Bone marrow (tissue), 2 donors: ENCODE measurements at regions not wholly inside any gene's neighbourhood (a gene's known extent, or its start where the extent isn't known, plus 50 kb on each side); places are given as distances from the start of the nearest gene placed in this dataset.
"Not testable (repeated sequence)": the region's sequence is repeated elsewhere in the genome, so short reads cannot be mapped to it uniquely, and the experiment has no call there.

Experiments used
- DNase-seq, 2 donors: peaks; one replicate each; lab custom pipeline; 2025; lab: John Stamatoyannopoulos, UW

DNA sequence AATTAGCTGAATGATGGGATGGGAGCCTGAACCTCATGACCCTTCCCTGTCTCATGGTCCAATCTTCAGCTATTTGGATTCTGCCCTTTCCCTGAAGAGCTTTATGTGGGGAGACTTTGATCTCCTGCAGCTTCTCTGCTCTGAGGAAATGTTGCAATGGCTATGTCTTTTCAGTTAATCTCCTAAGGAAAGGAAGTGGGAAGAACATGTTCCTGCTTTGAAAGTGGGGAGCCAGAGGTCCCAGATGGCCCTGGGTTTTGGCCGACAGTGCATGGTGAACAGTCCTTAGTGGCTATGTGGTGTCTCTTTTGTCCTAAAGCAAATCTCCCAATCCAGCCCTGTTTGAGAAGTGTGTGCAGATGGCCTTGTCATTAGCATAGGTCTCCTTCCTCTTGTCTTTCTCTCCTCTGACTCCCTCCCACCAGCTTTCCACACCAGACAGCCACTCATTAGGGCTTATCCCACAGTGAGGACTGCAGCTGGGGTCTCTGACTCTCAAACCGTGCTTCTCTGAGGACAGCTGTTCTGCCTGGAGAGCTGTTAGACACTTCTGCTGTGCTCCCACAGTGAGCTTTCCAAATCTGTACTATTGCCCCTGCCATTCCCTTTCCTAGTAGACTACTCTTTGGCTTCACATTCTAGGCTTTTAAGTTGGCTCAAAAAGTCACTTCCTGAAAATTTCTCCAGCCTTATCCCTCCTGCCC lies 365.8 kb upstream of the UMPS start:
- no peak for DNase-seq

GRCh38 chr3:124366655-124367054 lies 363.6 kb upstream of the UMPS start:
- DNase-seq: not testable (repeated sequence)

DNA sequence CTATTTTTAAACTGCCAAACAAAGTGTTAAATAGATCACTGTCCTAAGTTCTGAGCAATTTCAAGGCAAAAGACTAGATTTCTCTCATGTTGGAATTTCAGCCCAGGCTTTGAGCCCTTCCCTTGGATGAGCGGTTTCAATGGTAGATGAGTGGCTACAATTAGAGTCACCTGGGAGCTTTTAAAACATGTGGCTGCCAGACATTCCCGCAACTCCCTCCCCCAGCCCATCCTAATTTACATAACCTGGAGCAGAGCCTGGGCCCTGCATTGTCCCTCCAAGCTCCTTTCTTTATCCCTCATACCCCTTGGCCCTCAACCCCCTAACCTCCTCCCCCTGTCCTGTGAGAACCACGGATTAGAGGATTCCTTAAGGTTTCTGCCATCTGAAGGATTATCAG lies 357.5 kb upstream of the UMPS start:
- DNase-seq: no peak

GRCh38 chr3:124373524-124373923 lies 356.7 kb upstream of the UMPS start:
- no peak for DNase-seq

DNA sequence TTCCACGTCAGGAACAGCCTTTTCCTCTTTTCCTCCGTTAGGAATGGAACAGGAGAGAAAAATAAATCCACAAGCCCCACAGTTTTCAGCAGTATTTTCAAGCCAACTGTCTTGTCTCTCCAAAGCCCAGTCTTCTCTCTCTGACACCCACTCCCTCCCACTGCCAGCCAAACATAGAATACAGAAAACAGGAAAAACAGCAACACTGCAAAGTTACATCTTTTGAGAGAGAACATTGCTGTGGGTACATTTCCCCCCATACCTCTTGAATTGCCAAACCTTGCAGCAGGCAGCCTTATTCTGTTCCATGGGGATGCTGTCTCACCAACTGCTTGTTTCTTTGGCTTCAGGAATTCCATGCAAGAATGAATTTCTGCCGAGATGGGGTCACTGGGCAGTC lies 355.7 kb upstream of the UMPS start:
- no peak for DNase-seq

DNA sequence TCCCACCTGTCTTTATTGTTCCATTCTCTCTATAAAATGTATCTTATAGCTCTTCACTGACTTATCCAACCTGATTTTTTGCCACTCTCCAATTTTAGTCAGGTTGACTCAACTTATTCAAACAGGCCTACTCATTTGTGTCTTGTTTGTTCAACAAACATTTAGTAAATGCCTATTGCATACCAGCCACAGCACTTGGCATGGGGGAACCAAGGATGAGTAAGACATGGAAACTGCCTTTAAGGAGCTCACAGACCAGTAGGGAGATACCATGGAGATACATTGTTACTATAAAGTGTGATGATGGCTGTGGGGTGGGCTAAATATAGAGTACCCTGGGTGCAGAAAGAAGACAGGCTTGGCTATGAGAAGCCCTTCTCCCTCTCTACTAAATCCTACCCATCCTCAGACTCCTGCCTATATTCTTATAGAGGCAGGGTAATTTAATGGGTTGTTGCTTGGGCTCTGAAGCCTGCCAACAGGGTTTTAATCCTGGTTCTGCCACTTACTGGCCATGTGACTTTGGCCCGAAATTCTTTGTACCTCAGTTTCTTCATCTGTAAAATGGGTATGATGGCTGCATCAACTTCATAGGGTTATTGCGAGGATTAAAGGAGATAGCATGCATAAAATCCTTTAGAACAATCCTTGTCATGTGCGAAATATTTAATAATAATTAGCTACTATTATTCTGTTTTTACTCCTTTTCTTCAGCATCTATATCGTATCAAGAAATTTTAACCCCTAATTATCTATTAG lies 348.5 kb upstream of the UMPS start:
- DNase-seq: no peak

DNA sequence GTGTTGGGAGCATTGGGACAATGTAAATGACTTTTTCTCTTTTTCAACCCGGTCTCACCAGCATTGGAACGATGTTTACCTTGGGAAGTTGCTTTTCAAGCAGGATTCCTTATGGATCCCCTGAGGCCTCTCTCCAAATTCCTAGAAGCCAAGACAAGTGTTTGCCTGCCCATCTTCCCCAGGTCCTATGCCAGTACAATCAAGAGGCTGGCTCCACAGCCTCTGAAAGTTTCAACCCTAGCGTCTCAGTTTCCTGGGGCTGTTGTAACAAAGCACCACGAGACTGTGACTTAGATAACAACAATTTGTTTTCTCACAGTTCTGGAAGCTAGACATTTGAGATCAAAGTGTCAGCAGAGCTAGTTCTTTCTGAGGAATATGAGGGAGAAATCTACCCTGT lies 347.2 kb upstream of the UMPS start:
- no peak for DNase-seq

GRCh38 chr3:124383846-124384466 lies 346.3 kb upstream of the UMPS start:
- DNase-seq: no peak

DNA sequence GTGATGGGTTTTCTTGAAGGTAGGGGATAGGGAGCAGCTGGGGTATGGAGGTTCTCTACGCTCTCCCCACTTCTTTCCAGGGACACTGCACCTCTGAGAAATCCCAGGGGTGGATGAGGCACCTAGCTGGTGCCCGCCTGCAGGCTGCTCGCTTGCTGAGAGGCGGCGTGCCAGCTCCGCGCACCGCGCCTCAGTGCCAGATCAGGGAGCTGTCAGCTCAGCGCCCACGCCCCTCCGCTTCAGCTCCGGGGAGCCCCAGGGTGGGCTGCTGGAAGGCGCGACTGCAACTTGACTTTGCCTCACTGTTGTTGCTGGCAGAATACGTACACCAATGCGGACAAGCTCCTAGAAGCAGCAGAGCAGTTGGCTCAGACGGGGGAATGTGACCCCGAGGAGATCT lies 345.7 kb upstream of the UMPS start:
- DNase-seq: no peak

DNA sequence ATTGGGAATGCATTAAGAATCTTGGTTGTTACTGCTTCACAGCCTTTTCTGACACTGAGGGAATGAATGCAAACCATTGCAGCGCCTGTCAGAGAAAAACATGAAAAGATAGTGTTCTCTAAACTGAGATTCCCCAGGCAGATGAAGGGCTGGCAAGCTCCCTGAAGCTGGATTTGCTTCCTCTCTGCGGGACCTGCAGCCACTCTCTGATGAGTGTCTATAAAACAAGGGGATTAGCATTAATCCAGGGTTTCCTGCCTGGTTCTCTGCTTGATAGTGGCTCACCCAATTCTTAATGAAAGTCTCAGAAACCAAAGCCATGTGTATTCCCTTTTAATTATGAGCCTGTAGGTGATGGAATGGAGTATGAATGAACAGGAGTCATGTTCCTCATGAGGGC lies 344.3 kb upstream of the UMPS start:
- DNase-seq: no peak

- DNase-seq: no peak
These were observed 343.2 kb upstream of the UMPS start for GRCh38 chr3:124386996-124387595.

- no peak for DNase-seq
These were observed 338.5 kb upstream of the UMPS start for GRCh38 chr3:124391774-124392173.

GRCh38 chr3:124393340-124393739 lies 336.9 kb upstream of the UMPS start:
- no peak for DNase-seq

DNA sequence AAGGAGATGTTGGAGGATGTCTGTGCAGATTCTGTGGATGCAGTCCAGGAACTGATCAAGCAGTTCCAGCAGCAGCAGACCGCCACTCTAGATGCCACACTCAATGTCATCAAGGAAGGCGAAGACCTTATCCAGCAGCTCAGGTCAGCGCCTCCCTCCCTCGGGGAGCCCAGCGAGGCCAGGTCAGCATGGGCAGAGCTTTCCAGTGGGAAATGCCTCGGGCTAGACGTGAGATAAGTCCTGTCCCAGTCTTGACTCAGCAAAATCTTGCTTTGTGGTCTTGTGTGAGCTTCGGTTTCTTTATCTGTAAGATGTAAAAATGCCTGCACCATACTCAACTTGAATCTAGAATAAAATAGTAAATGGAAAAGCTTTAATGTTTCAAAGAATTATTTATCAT lies 335.1 kb upstream of the UMPS start:
- DNase-seq: no peak

- DNase-seq: no peak
These were observed 334.5 kb upstream of the UMPS start for GRCh38 chr3:124395584-124396338.

DNA sequence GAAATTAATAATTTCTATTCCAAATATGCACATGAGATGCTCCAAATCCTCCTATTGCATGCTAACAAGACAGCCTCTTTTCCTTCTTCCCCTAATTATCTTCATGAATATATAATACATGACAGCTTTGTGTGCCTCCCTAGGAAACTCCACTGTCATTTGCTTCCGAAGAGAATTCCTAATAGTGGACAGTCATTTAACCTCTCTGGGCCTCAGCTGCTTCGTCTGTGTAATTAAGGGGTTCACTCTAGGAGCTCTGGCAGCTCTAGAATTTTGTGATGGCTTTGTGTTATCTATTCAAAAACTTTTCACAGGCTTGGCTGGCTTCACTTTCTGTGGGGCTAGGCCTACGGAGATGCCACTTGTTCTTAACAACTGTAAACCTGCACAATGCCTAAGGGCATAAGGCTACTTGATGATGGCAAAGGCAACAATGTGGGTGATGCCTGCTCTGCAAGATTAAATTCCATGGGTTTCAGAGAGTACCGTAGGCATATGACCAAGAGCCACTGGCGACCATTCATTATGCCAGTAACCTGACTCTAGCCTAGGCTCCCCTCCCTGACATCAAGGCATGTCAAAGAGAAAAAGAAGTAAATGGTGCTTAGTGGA lies 333.8 kb upstream of the UMPS start:
- no peak for DNase-seq

GRCh38 chr3:124397088-124397487 lies 333.2 kb upstream of the UMPS start:
- DNase-seq: no peak

DNA sequence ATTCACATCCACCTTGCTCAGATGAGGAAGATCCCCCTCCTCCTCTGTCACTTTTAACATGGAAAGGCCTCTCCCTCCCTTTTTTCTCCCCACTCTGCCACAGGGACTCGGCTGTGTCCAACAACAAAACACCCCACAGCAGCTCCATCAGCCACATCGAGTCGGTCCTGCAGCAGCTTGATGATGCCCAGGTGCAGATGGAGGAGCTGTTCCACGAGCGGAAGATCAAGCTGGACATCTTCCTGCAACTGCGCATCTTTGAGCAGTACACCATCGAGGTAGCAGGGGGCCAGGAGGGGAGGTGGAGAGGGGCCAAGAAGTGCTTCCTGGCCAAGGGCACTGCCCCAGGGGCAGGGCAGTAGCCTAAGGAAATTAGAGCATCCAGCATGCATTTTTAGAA lies 331.7 kb upstream of the UMPS start:
- DNase-seq: no peak

- DNase-seq: no peak
These were observed 328.4 kb upstream of the UMPS start for GRCh38 chr3:124401843-124402242.

DNA sequence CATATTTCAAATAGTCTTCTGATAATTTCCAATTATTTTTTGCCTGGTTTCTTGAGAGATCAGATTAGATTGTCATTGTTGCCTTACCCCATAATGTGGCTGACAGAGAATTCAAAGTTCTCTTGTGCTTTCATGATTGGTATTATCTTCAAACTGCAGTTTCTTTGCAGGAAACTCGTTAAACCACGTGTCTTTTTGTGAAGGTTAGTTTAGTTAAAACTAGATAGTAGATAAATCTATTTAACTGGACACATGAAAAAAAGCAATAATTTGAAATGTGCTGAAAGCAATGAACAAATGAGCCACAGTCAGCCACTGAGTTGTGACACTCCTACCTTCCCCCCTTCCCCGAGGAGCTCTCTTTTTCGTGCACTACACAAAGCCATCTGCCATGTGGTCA lies 327.5 kb upstream of the UMPS start:
- no peak for DNase-seq

DNA sequence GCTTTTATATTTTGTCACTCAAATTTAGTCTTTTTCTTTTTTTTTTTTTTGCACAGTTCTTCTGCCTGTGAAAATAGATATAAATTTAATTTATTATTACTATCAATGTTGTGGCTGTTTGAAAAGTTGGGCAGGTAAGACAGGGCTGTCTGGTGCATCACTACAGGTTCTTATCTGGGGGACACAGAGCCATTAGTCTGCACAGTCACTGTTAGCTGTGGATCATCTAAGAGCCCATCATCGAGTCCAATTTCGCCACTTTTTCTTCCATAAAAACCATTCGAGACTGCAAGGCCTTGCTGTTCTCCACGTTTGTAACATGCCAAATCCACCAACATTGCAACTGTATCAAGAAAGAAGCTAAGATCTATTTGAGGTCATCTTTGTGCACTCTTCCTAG lies 325.6 kb upstream of the UMPS start:
- DNase-seq: no peak

DNA sequence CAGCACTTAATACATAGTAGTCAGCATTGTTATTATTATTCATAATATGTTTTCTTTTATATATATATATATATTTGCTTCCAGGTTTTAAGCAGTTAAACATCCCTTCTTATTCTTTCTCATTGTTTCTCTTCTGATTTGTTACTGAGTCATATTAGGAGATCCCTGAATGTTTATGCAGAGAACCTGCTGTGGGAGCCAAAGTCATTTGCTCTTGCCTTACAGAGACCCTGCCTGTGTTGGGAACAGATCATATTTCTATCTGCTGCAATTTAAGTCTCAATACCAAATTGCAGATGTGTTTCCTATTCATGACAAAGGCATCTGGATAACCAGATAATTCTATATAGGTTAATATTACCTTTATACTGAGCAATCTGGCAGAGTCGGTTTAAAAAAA lies 323.0 kb upstream of the UMPS start:
- no peak for DNase-seq
